ENCODE measurements at regions not wholly inside any gene's neighbourhood (a gene's known extent, or its start where the extent isn't known, plus 50 kb on each side); places are given as distances from the start of the nearest gene placed in this dataset.

DNA sequence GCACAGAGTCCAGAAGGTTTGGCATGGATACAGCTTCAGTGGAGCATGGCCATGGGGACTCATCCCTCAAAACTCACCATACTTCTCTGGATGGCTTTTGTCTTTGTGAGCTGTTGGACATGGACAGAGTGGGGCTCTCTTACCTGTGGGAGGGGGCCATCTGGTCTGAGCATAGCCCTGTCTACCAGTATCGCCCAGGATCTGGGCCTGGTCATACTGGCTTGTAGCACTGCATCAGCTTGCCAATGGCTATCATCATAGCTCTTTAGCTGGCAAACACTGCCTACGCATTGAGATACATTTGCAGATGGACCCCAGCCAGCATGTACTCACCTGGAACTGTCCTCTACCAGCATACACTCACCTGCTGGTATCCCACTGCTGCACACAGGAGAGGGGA lies 975.2 kb upstream of the NOVA1 start:
- TF ChIP-seq, protein P1, sequence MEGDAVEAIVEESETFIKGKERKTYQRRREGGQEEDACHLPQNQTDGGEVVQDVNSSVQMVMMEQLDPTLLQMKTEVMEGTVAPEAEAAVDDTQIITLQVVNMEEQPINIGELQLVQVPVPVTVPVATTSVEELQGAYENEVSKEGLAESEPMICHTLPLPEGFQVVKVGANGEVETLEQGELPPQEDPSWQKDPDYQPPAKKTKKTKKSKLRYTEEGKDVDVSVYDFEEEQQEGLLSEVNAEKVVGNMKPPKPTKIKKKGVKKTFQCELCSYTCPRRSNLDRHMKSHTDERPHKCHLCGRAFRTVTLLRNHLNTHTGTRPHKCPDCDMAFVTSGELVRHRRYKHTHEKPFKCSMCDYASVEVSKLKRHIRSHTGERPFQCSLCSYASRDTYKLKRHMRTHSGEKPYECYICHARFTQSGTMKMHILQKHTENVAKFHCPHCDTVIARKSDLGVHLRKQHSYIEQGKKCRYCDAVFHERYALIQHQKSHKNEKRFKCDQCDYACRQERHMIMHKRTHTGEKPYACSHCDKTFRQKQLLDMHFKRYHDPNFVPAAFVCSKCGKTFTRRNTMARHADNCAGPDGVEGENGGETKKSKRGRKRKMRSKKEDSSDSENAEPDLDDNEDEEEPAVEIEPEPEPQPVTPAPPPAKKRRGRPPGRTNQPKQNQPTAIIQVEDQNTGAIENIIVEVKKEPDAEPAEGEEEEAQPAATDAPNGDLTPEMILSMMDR (IDR thresholded peaks at IDR 0.05; ENCODE audit: borderline replicate concordance, extremely low read depth, low read length, poor library complexity, severe bottlenecking), result no peak
- no peak for TF ChIP-seq EZH2 (IDR thresholded peaks at IDR 0.05; ENCODE audit: borderline replicate concordance, low read depth, low read length, severe bottlenecking)
